Skeletal muscle satellite cell (primary cell): ENCODE measurements at regions not wholly inside any gene's neighbourhood (a gene's known extent, or its start where the extent isn't known, plus 50 kb on each side); places are given as distances from the start of the nearest gene placed in this dataset.
"Not testable (repeated sequence)": the region's sequence is repeated elsewhere in the genome, so short reads cannot be mapped to it uniquely, and the experiment has no call there.

Experiments used
- H3K27me3 ChIP-seq: 2 replicates; pipeline ENCODE4 v1.7.0; 2013; ENCODE audit warnings: low read length; ENCODE audit not compliant: control insufficient read depth, insufficient read depth
- H3K36me3 ChIP-seq: 2 replicates; pipeline ENCODE4 v1.7.0; 2013; ENCODE audit warnings: mild to moderate bottlenecking, control low read depth, low read length; ENCODE audit not compliant: insufficient read depth
- H3K4me1 ChIP-seq: 2 replicates; pipeline ENCODE4 v1.7.0; 2013; ENCODE audit warnings: low read length; ENCODE audit not compliant: control insufficient read depth, insufficient read depth
- H3K4me2 ChIP-seq: 2 replicates; pipeline ENCODE4 v1.7.0; 2013; ENCODE audit warnings: mild to moderate bottlenecking, low read length
- H3K4me3 ChIP-seq: 2 replicates; pipeline ENCODE4 v1.7.0; 2013; ENCODE audit warnings: low read length
- H3K9ac ChIP-seq: 2 replicates; pipeline ENCODE4 v1.7.0; 2013; ENCODE audit warnings: mild to moderate bottlenecking, low read depth, low read length, moderate library complexity
- H3K9me3 ChIP-seq: replicated peaks from 2 replicates; pipeline ENCODE4 v1.7.0; 2013; ENCODE audit warnings: mild to moderate bottlenecking, control low read depth, low read length

- Histone ChIP-seq H3K4me2 (no peak overlapping the region), H3K4me1 (peaks cover 9% of the 10 kb centered on the region), H3K9me3 (no peaks in the 10 kb centered on the region), H3K4me3 (no peak overlapping the region), H3K9ac (no peak overlapping the region), H3K36me3 (no peaks in the 10 kb centered on the region), H3K27me3 (no peaks in the 10 kb centered on the region)
These were observed 117.1 kb downstream of the KCNJ2 start for GRCh38 chr17:70286391-70286790.

- H3K4me2 ChIP-seq, result no peak overlapping the region
- H3K27me3 ChIP-seq, result no peaks in the 10 kb centered on the region
- H3K4me1 ChIP-seq, result peaks cover 9% of the 10 kb centered on the region
- no peak overlapping the region for H3K9ac ChIP-seq
- no peaks in the 10 kb centered on the region for H3K36me3 ChIP-seq
- H3K9me3 ChIP-seq, result no peaks in the 10 kb centered on the region
- no peak overlapping the region for H3K4me3 ChIP-seq
These were observed 119.4 kb downstream of the KCNJ2 start for GRCh38 chr17:70288540-70289290.

- Histone ChIP-seq H3K9ac (no peak overlapping the region), H3K27me3 (no peaks in the 10 kb centered on the region), H3K4me3 (no peak overlapping the region), H3K4me1 (peaks cover 7% of the 10 kb centered on the region), H3K36me3 (no peaks in the 10 kb centered on the region), H3K4me2 (no peak overlapping the region), H3K9me3 (no peaks in the 10 kb centered on the region)
These were observed 121.4 kb downstream of the KCNJ2 start for GRCh38 chr17:70290770-70291169.

- no peaks in the 10 kb centered on the region for H3K4me1 ChIP-seq
- H3K9ac ChIP-seq, result no peak overlapping the region
- H3K4me3 ChIP-seq, result no peak overlapping the region
- H3K27me3 ChIP-seq, result no peaks in the 10 kb centered on the region
- H3K9me3 ChIP-seq, result no peaks in the 10 kb centered on the region
- no peaks in the 10 kb centered on the region for H3K36me3 ChIP-seq
- H3K4me2 ChIP-seq, result no peak overlapping the region
These were observed 123.0 kb downstream of the KCNJ2 start for GRCh38 chr17:70292366-70292765.

GRCh38 chr17:70293564-70294310 lies 124.4 kb downstream of the KCNJ2 start:
- not testable (repeated sequence) for H3K36me3 ChIP-seq, H3K4me1 ChIP-seq, H3K9ac ChIP-seq, H3K27me3 ChIP-seq, H3K4me2 ChIP-seq, H3K4me3 ChIP-seq, H3K9me3 ChIP-seq

DNA sequence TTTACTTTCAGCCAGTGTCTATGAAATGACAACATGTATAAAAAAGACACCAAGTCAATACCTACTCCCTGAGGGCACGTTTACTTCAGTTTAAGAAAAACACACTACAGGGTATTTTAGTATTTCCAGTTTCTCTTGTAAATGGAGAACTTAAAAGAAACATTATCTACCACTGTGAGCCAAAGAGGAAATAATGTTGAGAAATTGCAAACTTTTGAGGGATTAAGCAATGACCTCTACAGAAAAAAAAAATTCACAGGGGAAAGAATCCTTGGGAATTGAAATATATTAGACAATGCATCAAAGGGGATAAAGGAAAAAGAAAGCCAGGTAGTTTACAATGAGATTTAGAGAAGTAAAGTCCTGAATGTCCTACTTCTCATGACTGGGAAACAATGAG lies 126.0 kb downstream of the KCNJ2 start:
- no peaks in the 10 kb centered on the region for H3K4me1 ChIP-seq
- H3K4me3 ChIP-seq, result no peak overlapping the region
- H3K9ac ChIP-seq, result no peak overlapping the region
- H3K36me3 ChIP-seq, result no peaks in the 10 kb centered on the region
- no peak overlapping the region for H3K4me2 ChIP-seq
- H3K27me3 ChIP-seq, result no peaks in the 10 kb centered on the region
- no peaks in the 10 kb centered on the region for H3K9me3 ChIP-seq

DNA sequence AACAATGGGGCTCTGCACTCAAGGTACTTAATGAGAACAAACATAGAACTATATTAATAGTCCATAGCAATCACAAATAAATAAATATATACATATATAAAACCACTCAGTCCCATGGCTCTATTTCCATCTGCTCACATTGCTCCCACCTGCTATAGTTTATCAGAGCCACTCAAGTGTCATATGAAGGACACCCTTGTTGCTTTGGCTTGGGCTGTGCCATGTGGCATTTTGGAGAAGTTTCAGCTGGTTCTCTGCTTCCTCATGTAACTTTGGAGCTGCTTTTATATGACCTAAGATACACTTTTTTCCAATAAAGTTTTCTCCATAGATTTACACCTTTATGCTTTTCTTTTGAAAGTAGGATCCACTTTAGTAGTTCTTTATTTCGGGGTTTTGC lies 126.4 kb downstream of the KCNJ2 start:
- Histone ChIP-seq H3K9ac (no peak overlapping the region), H3K4me3 (no peak overlapping the region)

GRCh38 chr17:70296456-70296855 lies 127.1 kb downstream of the KCNJ2 start:
- Histone ChIP-seq H3K4me3 (no peak overlapping the region), H3K4me2 (no peak overlapping the region), H3K4me1 (no peaks in the 10 kb centered on the region), H3K9ac (no peak overlapping the region), H3K9me3 (no peaks in the 10 kb centered on the region), H3K36me3 (no peaks in the 10 kb centered on the region), H3K27me3 (no peaks in the 10 kb centered on the region)

More for the DNA sequence above, 126.4 kb downstream of the KCNJ2 start:
- Histone ChIP-seq H3K9me3 (no peaks in the 10 kb centered on the region), H3K4me1 (no peaks in the 10 kb centered on the region), H3K27me3 (no peaks in the 10 kb centered on the region), H3K4me2 (no peak overlapping the region), H3K36me3 (no peaks in the 10 kb centered on the region)

DNA sequence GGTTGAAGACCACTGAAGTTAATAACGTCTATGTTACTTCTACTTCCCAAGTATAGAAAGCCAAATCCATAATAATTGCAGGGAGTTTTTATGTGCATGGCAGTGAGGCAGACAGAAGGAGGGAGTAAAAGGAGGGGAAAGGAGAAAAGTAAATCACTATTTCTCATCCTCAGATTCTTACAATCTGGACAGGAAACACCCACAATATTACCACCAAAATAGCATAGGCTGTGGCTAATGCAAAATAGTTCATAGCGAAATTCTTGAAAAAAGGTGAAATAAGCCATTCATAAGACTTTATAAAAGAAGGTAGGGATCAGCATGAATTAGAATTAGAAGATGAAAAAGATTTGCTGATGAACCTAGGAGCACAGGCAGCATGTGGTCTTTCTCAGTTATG lies 128.1 kb downstream of the KCNJ2 start:
- H3K4me2 ChIP-seq, result no peak overlapping the region
- H3K36me3 ChIP-seq, result no peaks in the 10 kb centered on the region
- H3K4me3 ChIP-seq, result no peak overlapping the region
- H3K9me3 ChIP-seq, result no peaks in the 10 kb centered on the region
- H3K4me1 ChIP-seq, result no peaks in the 10 kb centered on the region
- no peaks in the 10 kb centered on the region for H3K27me3 ChIP-seq
- no peak overlapping the region for H3K9ac ChIP-seq

DNA sequence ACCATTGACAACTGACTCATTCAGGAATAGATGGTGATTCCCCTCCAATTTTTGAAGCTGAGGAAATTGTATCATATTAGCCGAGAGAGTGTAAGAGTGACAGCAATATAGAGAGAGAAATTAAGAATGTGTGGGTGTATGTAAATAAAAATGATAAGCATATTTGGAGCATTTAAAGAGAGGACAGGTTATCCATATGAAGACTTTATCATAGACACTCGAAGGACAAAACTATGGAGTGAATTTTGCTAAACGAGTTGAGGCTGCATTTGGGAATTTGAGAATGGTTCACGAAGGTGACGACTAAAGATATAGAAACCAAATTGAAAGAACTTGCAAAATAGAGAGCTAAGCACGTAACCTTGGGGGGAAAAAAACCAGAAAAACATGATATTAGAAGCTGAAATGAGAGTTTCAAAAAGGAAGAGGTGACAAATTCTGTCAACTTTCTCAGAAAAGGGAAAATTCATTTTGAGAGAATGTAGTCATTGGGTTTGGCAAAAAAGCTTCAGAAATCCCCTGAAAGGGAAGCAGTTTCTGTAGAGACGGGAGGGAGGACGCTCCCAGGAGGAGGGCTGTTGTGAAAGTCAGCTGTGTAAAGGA lies 129.7 kb downstream of the KCNJ2 start:
- Histone ChIP-seq H3K4me2 (no peak overlapping the region), H3K4me1 (no peaks in the 10 kb centered on the region), H3K9me3 (no peaks in the 10 kb centered on the region), H3K36me3 (no peaks in the 10 kb centered on the region), H3K27me3 (no peaks in the 10 kb centered on the region), H3K4me3 (no peak overlapping the region), H3K9ac (no peak overlapping the region)

DNA sequence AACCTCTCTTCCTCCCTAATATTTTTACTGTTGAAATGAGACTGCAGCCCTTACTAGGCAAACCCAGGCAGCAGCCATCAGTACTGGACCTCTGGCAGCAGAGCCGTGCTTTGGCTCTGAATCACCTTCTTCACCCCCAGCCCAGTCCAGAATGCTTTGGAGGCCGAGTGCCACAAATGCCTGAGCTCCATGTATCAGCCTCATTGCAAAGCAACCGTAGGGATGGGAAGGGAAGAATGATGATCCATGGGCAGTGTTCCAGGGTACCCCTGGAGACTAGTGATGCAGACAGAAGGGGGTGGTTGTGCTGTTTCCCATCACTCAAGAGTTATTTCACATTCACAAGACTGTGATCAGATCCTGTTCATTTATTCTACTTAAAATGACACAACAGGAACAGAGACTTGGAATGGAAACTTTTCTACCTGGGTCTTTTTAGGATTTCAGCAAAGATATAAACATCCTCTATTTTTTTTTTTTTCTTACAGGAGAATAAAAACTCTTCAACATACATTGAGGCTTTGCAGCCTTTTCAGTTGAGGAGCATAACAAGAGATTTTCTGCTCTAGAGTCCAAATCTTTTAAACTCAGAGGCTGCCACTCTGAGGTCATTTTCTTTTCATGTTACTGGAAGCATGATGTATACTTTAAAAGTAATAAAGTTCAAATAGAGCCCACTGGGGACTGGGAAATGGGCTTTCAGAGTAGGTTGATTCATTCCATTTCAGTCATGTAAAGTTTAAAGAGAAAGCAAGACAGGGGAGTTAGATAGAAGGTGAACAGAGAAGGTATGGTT lies 138.3 kb downstream of the KCNJ2 start:
- no peak overlapping the region for H3K9ac ChIP-seq
- no peak overlapping the region for H3K4me2 ChIP-seq
- H3K27me3 ChIP-seq, result no peaks in the 10 kb centered on the region
- H3K36me3 ChIP-seq, result no peaks in the 10 kb centered on the region
- peaks cover 7% of the 10 kb centered on the region for H3K4me1 ChIP-seq
- H3K4me3 ChIP-seq, result no peak overlapping the region
- no peaks in the 10 kb centered on the region for H3K9me3 ChIP-seq
